GM04503 (cell line): ENCODE measurements at regions not wholly inside any gene's neighbourhood (a gene's known extent, or its start where the extent isn't known, plus 50 kb on each side); places are given as distances from the start of the nearest gene placed in this dataset.

ENCODE experiments used
- DNase-seq: peaks from one replicate; pipeline ENCODE4 v3.0.0-alpha.2; 2012; ENCODE audit warnings: low read depth

DNA sequence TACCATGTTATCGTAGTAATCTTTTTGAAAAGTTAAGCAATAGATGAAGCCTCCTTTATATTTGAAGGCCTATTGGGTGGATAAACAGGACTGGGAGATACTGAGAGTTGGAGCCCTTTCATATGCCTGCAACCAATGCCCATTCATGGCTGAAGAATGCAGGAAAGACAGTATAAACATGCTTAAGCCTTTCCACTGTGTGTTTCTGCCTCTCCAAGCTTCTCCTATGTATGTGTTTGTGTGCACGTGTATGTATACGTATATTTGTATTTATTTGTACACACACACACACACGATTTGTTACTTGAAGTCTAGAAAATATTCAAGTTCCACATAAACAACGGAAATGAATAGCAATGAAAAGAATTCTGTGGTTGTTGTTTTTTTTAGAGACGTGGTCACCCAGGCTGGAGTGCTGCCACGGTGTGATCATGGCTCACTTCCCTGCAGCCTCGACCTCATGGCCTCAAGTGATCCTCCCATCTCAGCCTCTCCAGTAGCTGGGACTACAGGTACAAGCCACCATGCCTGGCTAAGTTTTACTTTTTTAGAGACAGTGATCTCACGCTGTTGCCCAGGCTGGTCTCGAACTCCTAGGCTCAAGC, 1453.5 kb downstream of the AACS start:
- no peak for DNase-seq

GRCh38 chr12:126519833-126520232, 1454.6 kb downstream of the AACS start:
- no peak for DNase-seq

DNA sequence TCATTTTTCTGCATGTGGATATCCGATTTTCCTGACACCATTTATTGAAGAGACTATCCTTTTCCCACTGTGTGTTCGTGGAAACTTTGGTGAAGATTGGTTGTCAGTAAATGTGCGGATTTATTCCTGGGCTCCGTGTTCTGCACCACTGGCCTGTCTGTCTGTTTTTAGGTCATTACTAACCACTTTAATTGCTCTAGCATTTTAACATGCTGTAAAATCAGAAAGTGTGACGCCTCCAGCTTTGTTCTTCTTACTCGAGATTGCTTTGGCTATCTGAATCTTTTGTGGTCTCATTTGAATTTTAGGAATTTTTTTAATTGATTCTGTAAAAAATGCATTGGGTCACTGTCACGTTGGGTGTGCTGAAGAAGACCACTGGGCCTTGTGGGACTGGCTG, 1458.7 kb downstream of the AACS start:
- no peak for DNase-seq

- no peak for DNase-seq
Observed at GRCh38 chr12:126534495-126534894, 1469.3 kb downstream of the AACS start.

DNA sequence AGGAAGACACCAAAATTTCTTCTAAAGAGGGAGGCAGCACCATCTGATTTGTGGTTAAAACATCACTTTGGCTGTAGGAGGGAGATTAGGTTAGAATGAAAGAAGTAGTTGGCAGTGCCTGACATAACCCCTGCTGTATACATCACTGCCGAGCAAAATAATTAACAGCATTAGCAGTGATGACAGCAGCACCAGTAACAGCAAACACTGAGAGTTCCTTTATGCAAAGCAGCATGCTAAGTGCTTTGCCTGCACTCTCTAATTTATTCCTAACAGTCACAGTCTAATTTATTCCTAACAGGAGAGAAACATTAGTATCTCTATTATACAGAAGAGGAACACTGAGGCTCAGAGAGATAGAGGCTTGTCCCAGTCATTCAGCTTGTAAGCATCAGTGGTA, 1469.7 kb downstream of the AACS start:
- no peak for DNase-seq

DNA sequence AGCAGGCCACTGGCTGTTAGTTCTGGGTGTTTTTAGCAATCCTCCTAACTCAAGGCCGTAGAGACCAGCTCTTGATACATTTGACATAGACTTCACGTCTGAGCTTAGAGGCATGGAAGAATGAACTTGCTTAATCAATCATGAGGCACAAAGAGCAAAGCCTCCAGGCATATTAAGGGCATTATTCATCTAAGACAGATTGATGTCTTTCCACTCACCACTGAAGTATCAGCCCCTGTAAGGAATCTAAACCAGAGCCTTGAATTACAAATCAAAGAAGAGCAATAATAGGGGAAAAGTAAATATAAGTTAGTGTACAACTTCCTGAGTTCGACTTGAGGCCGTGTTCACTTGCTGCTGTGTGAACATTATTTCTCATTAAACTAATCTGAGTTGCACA, 1470.7 kb downstream of the AACS start:
- no peak for DNase-seq

DNA sequence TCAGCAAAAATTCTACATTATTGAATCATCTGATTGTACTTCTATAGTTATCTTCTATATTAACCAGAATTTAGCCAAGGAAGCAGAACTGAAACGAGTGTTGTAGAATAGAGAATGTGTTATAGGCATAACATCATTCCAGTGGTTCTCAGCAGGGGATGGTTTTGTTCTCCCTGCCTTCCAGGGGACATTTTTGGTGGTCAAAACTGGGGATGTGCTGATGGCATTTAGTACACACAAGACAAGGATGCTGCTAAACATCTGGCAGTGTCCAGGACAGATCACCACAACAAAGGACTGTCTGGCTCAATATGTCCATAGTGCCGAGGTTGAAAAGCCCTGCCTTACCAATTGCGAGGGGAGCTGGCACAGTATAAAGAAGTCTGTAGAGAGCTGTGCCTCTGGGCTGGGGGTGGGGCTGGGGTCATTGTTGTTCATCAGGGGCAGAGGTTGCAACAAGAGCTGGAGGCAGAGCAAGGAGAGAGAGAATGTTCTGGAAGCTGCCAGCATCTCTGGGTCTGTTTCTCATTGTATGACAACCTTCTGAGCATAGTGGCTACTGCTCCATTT, 1472.8 kb downstream of the AACS start:
- no peak for DNase-seq

GRCh38 chr12:126538888-126539287, 1473.7 kb downstream of the AACS start:
- no peak for DNase-seq

GRCh38 chr12:126545411-126545810, 1480.2 kb downstream of the AACS start:
- DNase-seq, result no peak

GRCh38 chr12:126547905-126548304, 1482.7 kb downstream of the AACS start:
- DNase-seq, result no peak

- no peak for DNase-seq
Observed at GRCh38 chr12:126551869-126552268, 1486.6 kb downstream of the AACS start.

- no peak for DNase-seq
Observed at GRCh38 chr12:126554625-126555024, 1489.4 kb downstream of the AACS start.

DNA sequence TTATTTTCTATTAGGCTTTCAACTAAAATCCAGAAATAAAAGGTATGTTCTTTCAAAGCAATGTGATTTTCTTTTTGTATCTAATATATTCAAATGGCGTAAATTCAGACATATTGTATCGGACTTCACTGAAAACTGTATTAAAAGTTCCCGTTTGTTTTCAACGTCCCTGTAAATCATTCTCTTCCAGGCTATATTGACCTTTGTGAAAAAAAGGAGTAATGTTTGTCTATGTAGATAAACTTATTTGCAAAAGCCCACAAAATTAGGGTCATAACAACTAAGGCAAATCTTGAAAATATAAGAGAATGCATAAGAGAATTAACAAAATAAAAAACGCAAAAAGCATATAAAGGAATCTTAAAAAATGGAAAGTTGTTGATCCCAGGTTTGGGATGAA, 1492.4 kb downstream of the AACS start:
- DNase-seq, result no peak

- no peak for DNase-seq
Observed at GRCh38 chr12:126558219-126558618, 1493.0 kb downstream of the AACS start.

DNA sequence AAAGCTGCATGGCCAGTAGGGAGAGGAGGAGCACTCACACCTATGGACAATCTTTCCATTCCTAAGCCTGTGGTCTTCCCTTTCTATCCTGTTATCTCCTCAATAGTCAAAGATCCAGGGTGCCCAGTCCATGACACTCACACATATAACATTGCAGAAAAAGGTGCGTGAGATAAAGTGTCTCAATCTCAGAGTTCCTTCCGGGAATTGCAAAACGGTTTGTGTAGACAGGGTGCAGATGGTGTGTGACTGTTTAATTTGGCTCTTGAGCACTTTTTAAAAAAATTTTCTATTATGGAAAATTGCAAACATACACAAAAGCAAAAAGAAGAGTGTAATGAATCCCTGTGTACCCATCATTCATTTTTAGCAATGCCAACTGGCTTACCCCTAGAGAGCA, 1493.6 kb downstream of the AACS start:
- no peak for DNase-seq

- no peak for DNase-seq
Observed at GRCh38 chr12:126567016-126567415, 1501.8 kb downstream of the AACS start.

DNA sequence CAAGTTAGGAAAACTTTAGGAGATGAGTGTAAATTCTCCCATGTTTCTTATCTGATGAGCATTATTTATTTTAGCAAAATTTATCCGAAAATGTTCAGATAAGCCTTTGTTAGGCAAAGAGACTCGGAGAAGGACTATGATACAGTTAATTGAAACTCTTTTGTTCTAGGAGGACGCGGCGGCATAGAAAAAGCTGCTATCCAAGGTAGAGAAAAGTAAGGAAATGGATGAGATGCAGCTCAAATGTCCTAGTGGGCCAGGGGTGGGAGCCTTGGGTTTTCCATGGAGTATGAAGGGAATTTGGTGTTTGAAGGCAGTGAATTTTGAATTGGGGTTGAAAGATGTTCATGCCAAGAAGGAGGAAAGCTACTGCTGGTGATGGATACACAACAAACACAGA, 1504.5 kb downstream of the AACS start:
- no peak for DNase-seq

DNA sequence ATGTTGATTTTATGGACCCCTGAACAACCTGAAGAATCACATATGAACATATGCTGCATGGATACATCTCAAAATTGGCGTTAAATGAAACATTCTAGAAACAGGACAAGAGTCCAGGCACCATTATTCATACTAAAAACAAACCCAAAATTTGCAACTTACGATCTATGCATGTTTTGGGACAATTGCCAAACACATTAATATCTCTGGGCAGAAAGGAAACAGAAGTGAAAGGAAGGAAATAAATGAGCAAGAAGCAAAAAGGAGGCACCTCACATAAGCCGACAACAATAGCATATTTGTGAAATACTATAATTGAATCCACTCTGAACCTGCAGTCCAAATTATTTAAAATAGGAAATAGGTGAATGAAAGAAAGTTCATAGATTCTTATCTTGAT, 1505.3 kb downstream of the AACS start:
- no peak for DNase-seq

GRCh38 chr12:126572170-126572569, 1506.9 kb downstream of the AACS start:
- DNase-seq, result no peak

GRCh38 chr12:126581655-126582054, 1516.4 kb downstream of the AACS start:
- no peak for DNase-seq

GRCh38 chr12:126582231-126582630, 1517.0 kb downstream of the AACS start:
- DNase-seq, result no peak

- DNase-seq, result no peak
Observed at GRCh38 chr12:126588586-126589249, 1523.5 kb downstream of the AACS start.

DNA sequence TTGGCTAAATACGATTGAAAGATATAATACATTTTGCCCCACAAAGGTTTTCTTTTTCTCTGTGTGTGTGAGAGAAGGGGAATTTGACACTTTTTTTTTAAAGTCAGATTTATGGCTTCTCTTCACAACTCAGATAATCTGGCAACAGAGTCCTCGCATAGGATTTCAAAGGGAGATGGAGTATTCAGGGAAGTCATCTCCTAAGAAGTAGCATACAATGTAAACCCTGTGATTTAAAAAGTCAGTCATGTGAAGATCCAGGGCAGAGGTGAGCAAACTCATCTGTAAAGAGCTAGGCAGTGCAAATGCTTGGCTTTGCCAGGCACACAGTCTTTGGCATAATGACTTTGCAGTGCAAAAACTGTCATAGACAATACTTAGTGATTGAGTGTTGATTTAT, 1526.3 kb downstream of the AACS start:
- no peak for DNase-seq
